Fibroblast of the aortic adventitia (primary cell): ENCODE measurements at regions not wholly inside any gene's neighbourhood (a gene's known extent, or its start where the extent isn't known, plus 50 kb on each side); places are given as distances from the start of the nearest gene placed in this dataset.

Experiments used
- DNase-seq: peaks from one replicate; pipeline ENCODE4 v3.0.0-alpha.2; 2010; ENCODE audit warnings: low read depth
- H3K4me3 ChIP-seq: 2 replicates; pipeline ENCODE4 v1.5.1; 2011; ENCODE audit warnings: low read depth, mild to moderate bottlenecking, control low read depth, low read length, moderate library complexity
- TF ChIP-seq, protein P1 (sequence below): IDR thresholded peaks from 2 replicates; pipeline ENCODE4 v1.5.1; 2011; ENCODE audit warnings: mild to moderate bottlenecking, low read length, control low read depth, inconsistent platforms; ENCODE audit not compliant: insufficient read depth

DNA sequence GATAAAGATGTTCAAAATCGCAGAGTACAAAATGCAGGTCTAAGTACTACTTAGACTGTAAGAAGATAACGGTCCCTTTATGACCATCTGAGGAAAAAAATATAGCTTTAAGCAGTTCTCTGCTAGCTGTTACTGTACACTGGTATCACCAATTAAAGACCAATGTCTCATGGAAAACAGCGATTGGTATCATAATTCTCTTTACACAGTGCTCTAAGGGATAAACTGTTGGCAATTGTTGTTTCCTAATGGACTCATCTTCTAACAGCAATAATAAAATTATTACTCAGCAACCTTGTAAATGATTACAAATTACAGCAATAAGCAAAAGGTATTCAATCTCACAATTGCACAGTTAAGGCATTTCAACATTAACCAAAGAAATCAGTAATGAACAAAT lies 142.2 kb upstream of the DLGAP1 start:
- H3K4me3 ChIP-seq = no peak overlapping the region
- TF ChIP-seq, protein P1, sequence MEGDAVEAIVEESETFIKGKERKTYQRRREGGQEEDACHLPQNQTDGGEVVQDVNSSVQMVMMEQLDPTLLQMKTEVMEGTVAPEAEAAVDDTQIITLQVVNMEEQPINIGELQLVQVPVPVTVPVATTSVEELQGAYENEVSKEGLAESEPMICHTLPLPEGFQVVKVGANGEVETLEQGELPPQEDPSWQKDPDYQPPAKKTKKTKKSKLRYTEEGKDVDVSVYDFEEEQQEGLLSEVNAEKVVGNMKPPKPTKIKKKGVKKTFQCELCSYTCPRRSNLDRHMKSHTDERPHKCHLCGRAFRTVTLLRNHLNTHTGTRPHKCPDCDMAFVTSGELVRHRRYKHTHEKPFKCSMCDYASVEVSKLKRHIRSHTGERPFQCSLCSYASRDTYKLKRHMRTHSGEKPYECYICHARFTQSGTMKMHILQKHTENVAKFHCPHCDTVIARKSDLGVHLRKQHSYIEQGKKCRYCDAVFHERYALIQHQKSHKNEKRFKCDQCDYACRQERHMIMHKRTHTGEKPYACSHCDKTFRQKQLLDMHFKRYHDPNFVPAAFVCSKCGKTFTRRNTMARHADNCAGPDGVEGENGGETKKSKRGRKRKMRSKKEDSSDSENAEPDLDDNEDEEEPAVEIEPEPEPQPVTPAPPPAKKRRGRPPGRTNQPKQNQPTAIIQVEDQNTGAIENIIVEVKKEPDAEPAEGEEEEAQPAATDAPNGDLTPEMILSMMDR = no peak
- no peak for DNase-seq

DNA sequence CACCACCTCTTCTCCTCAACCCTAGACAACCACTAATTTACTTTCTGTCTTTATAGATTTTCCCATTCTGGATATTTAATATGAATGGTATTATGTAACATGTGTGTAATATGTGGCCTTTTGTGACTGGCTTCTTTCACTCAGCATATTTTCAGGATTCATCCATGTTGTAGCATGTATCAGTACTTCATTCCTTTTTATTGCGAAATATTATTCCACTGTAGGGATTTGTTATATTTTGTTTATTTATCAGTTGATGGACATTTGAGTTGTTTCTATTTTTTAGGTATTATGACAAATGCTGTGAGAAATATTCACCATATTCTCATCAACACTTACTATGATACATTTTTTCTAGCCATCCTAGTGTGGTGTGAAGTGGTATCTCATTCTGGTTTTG lies 138.8 kb upstream of the DLGAP1 start:
- DNase-seq = no peak
- no peak overlapping the region for H3K4me3 ChIP-seq
- TF ChIP-seq, protein P1 = no peak

DNA sequence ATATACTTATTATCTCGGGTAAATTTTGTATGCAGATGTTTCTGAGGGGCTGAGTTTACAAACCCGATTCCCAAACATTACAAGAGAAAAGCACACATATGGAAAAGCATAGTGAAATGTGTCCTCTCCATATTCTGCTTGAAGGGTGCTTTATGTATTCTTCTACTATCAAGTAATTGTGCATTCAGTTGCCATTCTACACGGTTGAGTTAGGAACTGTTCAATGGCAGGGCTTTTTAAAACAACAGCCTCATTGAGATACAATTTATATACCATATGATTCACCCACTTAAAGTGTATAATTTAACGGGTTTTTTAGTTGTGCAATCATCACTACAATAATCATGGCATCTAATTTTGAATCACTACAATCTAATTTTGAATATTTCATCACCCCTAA lies 138.4 kb upstream of the DLGAP1 start:
- TF ChIP-seq, protein P1 = no peak
- no peak for DNase-seq
- H3K4me3 ChIP-seq = no peak overlapping the region

DNA sequence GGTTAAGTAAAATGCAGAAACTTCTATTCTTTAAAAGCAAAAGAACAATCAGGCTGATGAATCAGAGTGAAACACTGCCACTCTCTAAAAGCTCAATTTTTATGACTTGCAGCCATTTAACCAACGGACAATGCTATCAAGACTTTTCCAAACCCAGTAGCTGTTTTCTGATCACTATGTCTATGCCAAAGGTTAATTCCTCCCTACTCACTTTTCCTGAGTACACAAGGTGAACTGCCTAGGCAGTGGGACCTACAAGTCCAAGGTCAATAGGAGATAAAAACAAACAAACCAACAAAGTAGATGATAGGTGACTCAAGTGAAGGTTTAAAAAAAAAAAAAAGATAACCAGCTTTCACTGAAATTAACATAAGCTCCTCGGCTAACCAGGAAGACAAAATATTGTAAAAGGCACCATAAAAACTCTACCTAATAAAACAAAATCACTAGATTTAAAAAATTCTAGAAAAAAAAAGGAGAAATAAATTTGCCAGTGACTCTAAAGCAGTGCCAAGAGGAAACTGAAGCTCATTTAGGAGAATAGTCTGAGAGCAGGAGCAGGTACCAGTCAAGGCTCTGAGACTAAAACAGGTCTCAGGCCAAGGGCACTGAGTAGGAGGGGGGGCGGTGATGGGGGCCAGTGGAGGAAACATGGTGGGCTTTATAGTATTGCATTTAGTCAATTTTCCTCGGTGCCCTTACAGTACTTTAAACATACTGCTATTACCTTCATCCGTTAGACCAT lies 134.1 kb upstream of the DLGAP1 start:
- no peak for DNase-seq
- TF ChIP-seq, protein P1 = no peak
- H3K4me3 ChIP-seq = no peak overlapping the region

DNA sequence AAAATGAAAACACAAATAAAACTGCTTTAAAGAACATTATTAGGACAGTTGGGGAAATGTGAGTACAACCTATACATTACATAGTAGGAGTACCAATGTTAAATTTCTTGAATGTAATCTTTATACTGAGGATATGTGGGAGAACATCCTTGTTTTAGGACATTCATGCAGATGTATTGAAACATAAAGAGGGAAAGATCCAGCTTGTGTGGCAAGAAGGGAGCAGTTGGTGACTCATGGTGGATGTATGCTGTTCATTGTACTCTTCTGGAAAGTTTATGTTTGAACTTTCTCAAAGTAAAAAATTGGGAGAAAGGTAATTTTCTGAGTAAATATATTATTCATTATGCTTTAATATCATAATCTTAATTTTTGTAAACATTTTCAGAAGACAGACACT lies 132.1 kb upstream of the DLGAP1 start:
- H3K4me3 ChIP-seq = no peak overlapping the region
- TF ChIP-seq, protein P1 = no peak
- no peak for DNase-seq

DNA sequence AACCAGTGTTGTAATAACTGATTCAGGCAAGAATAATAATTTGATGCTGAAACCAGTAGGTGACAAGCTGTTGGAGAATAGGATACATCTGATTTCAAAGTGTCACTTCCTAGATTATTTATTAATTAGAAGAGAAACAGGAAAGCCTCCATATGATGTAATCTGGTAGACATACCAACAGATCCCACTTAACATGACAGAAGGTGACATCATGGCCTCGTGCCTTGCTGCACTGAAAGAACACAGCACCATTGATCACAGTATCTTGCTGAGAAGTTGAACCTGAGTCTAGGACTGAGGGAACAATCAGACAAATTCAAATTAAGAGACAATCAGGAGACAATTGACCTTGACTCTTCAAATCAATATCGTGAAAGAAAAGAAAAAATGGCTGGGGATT lies 131.6 kb upstream of the DLGAP1 start:
- no peak overlapping the region for H3K4me3 ChIP-seq
- DNase-seq = no peak
- TF ChIP-seq, protein P1 = no peak
